ENCODE measurements at regions not wholly inside any gene's neighbourhood (a gene's known extent, or its start where the extent isn't known, plus 50 kb on each side); places are given as distances from the start of the nearest gene placed in this dataset.

DNA sequence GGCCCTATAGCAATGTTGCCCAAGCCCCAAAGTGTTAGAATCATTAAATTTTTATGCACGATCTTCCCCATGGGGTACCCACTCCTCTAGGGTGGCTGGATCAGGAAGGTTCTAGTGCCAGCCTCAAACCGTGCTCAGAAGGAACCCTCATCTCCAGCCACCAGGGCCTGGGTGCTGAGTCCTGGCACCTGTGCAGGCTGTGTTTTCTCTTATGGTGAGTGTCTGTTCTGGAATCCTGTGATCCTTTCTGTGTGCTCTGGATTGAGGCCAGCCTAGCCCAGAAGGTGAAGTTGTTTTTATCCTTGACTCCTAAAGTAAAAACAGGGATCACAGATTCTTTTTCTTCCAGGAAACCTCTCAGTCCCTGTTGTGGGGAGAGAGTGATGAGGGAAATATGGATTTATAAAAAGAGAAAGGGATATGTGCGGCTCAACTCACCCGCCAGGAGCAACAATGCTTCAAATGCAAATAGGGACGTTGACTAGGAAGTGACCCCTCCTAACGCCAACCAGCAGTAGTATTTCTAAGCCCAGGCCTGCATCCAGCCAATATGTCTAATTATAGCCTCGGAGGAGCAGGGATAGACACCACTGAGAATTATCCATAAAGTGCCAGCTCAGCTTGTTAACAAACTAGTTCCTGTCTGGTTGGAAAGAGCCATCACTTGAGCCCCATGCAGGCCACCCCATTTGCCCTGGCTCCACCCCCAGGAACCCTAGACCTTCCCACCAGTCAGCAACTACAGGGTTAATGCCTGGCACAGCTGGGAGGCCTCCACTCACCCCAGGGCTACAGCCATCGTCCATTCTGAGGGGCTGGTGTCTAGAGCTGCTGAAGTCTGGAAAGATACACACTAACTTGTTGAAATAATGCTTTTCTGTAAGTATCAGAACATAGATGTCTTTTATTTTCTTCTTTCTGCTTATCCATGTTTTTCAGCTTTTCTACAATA, 513.5 kb upstream of the PROK2 start:
- Histone ChIP-seq H3K18ac (ENCODE audit: extremely low read depth, low read length) (no peak overlapping the region), H3K23me2 (ENCODE audit: low read depth, low read length) (no peaks in the 10 kb centered on the region), H4K91ac (replicated peaks; ENCODE audit: insufficient read length, low read length) (no peak overlapping the region), H2AK5ac (ENCODE audit: low read depth, low read length) (no peak overlapping the region), H3K9me3 (ENCODE audit: insufficient read depth in 2 of 2, low read depth in 1 of 2, low read length in 1 of 2) (no peaks in the 10 kb centered on the region), H2BK20ac (ENCODE audit: low read length) (no peak overlapping the region), H3K79me2 (ENCODE audit: control insufficient read depth in 1 of 2, insufficient read depth in 2 of 2, low read length in 2 of 2) (no peaks in the 10 kb centered on the region), H3K4ac (replicated peaks; ENCODE audit: insufficient read length, low read depth, low read length) (no peak overlapping the region), H3K4me1 (replicated peaks in 1 of 4; ENCODE audit: control insufficient read depth in 3 of 4, insufficient read depth in 4 of 4, low read length in 3 of 4) (peaks cover 0 to 11% (median 3%) of the 10 kb centered on the region in 4 experiments; a peak in 4 of 7 replicates), H2BK15ac (ENCODE audit: low read length) (no peak overlapping the region), H3K14ac (ENCODE audit: insufficient read length) (no peak overlapping the region), H3K79me1 (ENCODE audit: low read depth, low read length) (peaks cover 2% of the 10 kb centered on the region; the same call in 1 of the 2 replicates), H3K23ac (ENCODE audit: insufficient read length) (no peak overlapping the region), H3K4me2 (ENCODE audit: insufficient read depth in 1 of 2, low read depth in 2 of 2, low read length in 2 of 2) (no peak overlapping the region), H4K5ac (ENCODE audit: insufficient read length, low read depth, low read length) (no peak overlapping the region), H4K8ac (ENCODE audit: extremely low read depth, insufficient read depth, low read length) (no peak overlapping the region), H2BK5ac (ENCODE audit: low read depth, low read length) (no peak overlapping the region), H2AFZ (ENCODE audit: low read length) (peak overlapping the region; percentile 63; the same call in 1 of the 2 replicates), H3K27ac (ENCODE audit: low read depth, low read length) (no peak overlapping the region), H3K4me3 (ENCODE audit: extremely low read depth in 1 of 4, insufficient read depth in 2 of 4, low read depth in 3 of 4, low read length in 4 of 4) (no peak overlapping the region), H2BK120ac (replicated peaks; ENCODE audit: low read depth, low read length) (no peak overlapping the region), H3K36me3 (ENCODE audit: control insufficient read depth in 2 of 4, insufficient read depth in 4 of 4, low read length in 3 of 4) (no peaks in the 10 kb centered on the region), H3K27me3 (replicated peaks in 1 of 4; ENCODE audit: control insufficient read depth in 3 of 4, extremely low read depth in 1 of 4, insufficient read depth in 3 of 4, low read length in 3 of 4) (no peaks in the 10 kb centered on the region; a peak in 1 of 7 replicates), H3K56ac (replicated peaks; ENCODE audit: insufficient read length, low read depth, low read length) (no peak overlapping the region), H4K20me1 (replicated peaks in 1 of 2; ENCODE audit: control insufficient read depth in 1 of 2, insufficient read depth in 2 of 2, low read length in 2 of 2) (no peaks in the 10 kb centered on the region), H2BK12ac (ENCODE audit: low read depth, low read length) (no peak overlapping the region), H3K9ac (replicated peaks in 1 of 4; ENCODE audit: extremely low read depth in 1 of 4, low read depth in 3 of 4, low read length in 3 of 4) (no peak overlapping the region)
- ChIA-PET CTCF (ENCODE audit: partially characterized antibody) (interaction anchor here (0.6 to 0.8 kb wide), 2 partner anchors 14 to 74 kb away, joined by 3 to 4 read pairs; no protein-coding TSS in a partner anchor), POLR2A (ENCODE audit: partially characterized antibody) (no interaction called here)
- WGBS, 2 experiments (ENCODE audit: extremely low coverage in 1 of 2, insufficient coverage in 1 of 2, insufficient read length in 1 of 2, insufficient replicate concordance in 2 of 2, low coverage in 1 of 2, low lambda C conversion rate in 2 of 2, missing lambda C conversion rate in 1 of 2): 61% methylated on average over 8 of the region's 8 CpGs; no CpG with 5 or more reads in 1 of the 2 experiments
- DNase-seq (ENCODE audit: low read depth in 1 of 2, low spot score in 2 of 2): no peak
- no peak for FAIRE-seq
- TF ChIP-seq FOSL1 (IDR thresholded peaks at IDR 0.05; ENCODE audit: insufficient read depth, low read depth, low read length): no peak
- TF ChIP-seq SIN3A (conservative IDR thresholded peaks at IDR 0.05 in 1 of 2, IDR thresholded peaks at IDR 0.05 in 1 of 2; ENCODE audit: low read depth in 1 of 2, low read length in 2 of 2): no peak
- no peak for TF ChIP-seq EZH2 (IDR thresholded peaks at IDR 0.05; ENCODE audit: low read depth, low read length, severe bottlenecking)
- TF ChIP-seq GABPA (IDR thresholded peaks at IDR 0.05; ENCODE audit: borderline replicate concordance, insufficient read depth, low read length): no peak
- no peak for TF ChIP-seq SIX5 (IDR thresholded peaks at IDR 0.05; ENCODE audit: low read depth, low read length)
- TF ChIP-seq BACH1 (IDR thresholded peaks at IDR 0.05; ENCODE audit: low read length): no peak
- no peak for TF ChIP-seq SP4 (IDR thresholded peaks at IDR 0.05; ENCODE audit: low read length)
- no peak for TF ChIP-seq ATF2 (IDR thresholded peaks at IDR 0.05; ENCODE audit: low read length)
- no peak for TF ChIP-seq MAFK (IDR thresholded peaks at IDR 0.05; ENCODE audit: low read depth, low read length)
- no peak for TF ChIP-seq TCF12 (IDR thresholded peaks at IDR 0.05; ENCODE audit: low read depth, low read length)

All from H1 (cell line).